Hepatocyte (in vitro differentiated cells): ENCODE measurements at regions not wholly inside any gene's neighbourhood (a gene's known extent, or its start where the extent isn't known, plus 50 kb on each side); places are given as distances from the start of the nearest gene placed in this dataset.
"Not testable (repeated sequence)": the region's sequence is repeated elsewhere in the genome, so short reads cannot be mapped to it uniquely, and the experiment has no call there.

ENCODE experiments used
- CTCF ChIP-seq: fragments of 200-600 bp; sonication (generic); IDR thresholded peaks from 2 replicates; pipeline ENCODE4 v1.5.1; 2016; ENCODE audit warnings: antibody characterized with exemption, mild to moderate bottlenecking; ENCODE audit not compliant: poor library complexity
- EZH2 ChIP-seq: fragments of 200-600 bp; sonication (generic); IDR thresholded peaks from 2 replicates; pipeline ENCODE4 v1.6.1; 2016; ENCODE audit warnings: antibody characterized with exemption, mild to moderate bottlenecking, borderline replicate concordance

- not testable (repeated sequence) for TF ChIP-seq CTCF, EZH2
Observed at GRCh38 chr15:22710831-22711341, 75.6 kb upstream of the NIPA1 start.
